ENCODE measurements at regions not wholly inside any gene's neighbourhood (a gene's known extent, or its start where the extent isn't known, plus 50 kb on each side); places are given as distances from the start of the nearest gene placed in this dataset.

DNA sequence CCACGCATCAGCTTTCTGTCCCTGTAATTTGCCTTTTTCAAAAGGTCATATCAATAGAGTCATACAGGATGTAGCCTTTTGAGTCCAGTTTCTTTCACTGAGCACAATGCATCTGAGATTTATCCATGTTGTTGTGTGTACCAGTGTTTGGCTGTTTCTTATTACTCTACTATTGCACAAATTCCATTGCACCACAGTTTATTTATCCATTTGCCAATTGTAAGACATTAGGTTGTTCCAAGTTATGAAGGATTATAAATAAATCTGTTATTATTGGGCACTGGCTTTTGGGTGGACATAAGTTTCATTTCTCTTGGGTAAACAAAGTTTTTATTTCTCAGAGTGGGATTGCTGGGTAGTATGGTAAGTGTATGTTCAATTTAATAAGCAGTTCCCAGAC, 68.3 kb upstream of the TBPL2 start:
- Histone ChIP-seq H3K79me2 (ENCODE audit: insufficient read depth, low read length) (no peaks in the 10 kb centered on the region), H3K4me1 (ENCODE audit: insufficient read depth, low read length) (no peaks in the 10 kb centered on the region), H3K27me3 (ENCODE audit: control insufficient read depth in 1 of 2, insufficient read depth in 2 of 2, low read length in 2 of 2) (no peaks in the 10 kb centered on the region), H4K20me1 (ENCODE audit: insufficient read depth, low read length) (no peaks in the 10 kb centered on the region), H3K36me3 (replicated peaks in 1 of 2; ENCODE audit: control insufficient read depth in 1 of 2, insufficient read depth in 2 of 2, low read length in 2 of 2) (no peaks in the 10 kb centered on the region), H2AFZ (ENCODE audit: low read length) (no peak overlapping the region), H3K9ac (ENCODE audit: insufficient read depth, low read depth, low read length) (no peak overlapping the region), H3K4me3 (replicated peaks in 1 of 3; ENCODE audit: insufficient read depth in 1 of 3, low read depth in 2 of 3, low read length in 3 of 3) (no peak overlapping the region), H3K9me3 (ENCODE audit: low read length) (no peaks in the 10 kb centered on the region), H3K27ac (ENCODE audit: extremely low read length, insufficient read depth, low read length) (no peak overlapping the region), H3K4me2 (ENCODE audit: low read depth, low read length) (no peak overlapping the region)
- 85% methylated on average over 1 of the region's 1 CpG for WGBS (ENCODE audit: low lambda C conversion rate)
- intact Hi-C loops (cut with micrococcal nuclease; ENCODE audit: unreplicated experiment): no loop called here
- CTCF ChIA-PET (ENCODE audit: low intra/inter-chr PET ratio, low total read pairs): no interaction called here
- BruUV-seq (replicated peaks): no TSS peak
- FAIRE-seq (no peak), ATAC-seq (no peak), DNase-seq (ENCODE audit: low spot score) (no peak)
- in situ Hi-C loops (cut with HindIII; ENCODE audit: extremely low pct_ligation_motif_present, low pct_unique_long_range_greater_than_20kb): no loop called here
- no peak for TF ChIP-seq GABPB1 (CRISPR knock-in tag; IDR thresholded peaks at IDR 0.05)
- no peak for TF ChIP-seq RFXAP (CRISPR knock-in tag; IDR thresholded peaks at IDR 0.05; ENCODE audit: borderline replicate concordance)
- TF ChIP-seq TEAD2 (CRISPR knock-in tag; IDR thresholded peaks at IDR 0.05): no peak
- no peak for TF ChIP-seq ZSCAN9 (CRISPR knock-in tag; IDR thresholded peaks at IDR 0.05; ENCODE audit: borderline replicate concordance)
- TF ChIP-seq KDM5A (IDR thresholded peaks at IDR 0.05; ENCODE audit: borderline replicate concordance, low read length): no peak
- TF ChIP-seq ZNF468 (CRISPR knock-in tag; IDR thresholded peaks at IDR 0.05): no peak
- no peak for TF ChIP-seq THYN1 (CRISPR knock-in tag; IDR thresholded peaks at IDR 0.05; ENCODE audit: borderline replicate concordance, low read depth)
- TF ChIP-seq FLYWCH1 (CRISPR knock-in tag; IDR thresholded peaks at IDR 0.05): no peak
- TF ChIP-seq LRRFIP1 (CRISPR knock-in tag; conservative IDR thresholded peaks at IDR 0.05): no peak
- TF ChIP-seq ZNF772 (CRISPR knock-in tag; IDR thresholded peaks at IDR 0.05): no peak
- no peak for TF ChIP-seq ZNF296 (CRISPR knock-in tag; conservative IDR thresholded peaks at IDR 0.05)
- POLR2A ChIA-PET: no interaction called here
